ENCODE measurements at regions not wholly inside any gene's neighbourhood (a gene's known extent, or its start where the extent isn't known, plus 50 kb on each side); places are given as distances from the start of the nearest gene placed in this dataset.

DNA sequence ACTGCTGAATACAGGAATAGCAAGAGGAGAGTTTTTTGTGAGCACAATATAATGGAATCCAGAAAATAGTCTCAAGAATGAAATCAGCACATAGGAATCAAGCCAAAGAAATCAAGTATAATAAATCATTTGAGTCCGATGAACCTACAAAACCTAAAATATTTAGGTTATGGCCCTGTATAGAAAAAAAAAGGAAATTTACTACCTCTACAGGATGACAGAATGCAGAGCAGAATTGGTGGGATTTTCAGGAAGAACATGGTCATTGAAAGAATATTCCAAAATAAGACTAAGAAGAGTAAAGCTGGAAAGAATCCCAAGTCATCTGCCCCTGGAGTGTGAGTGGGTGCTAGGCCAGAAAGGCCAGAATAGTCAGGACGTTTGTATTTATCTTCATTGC is 1041.2 kb upstream of the CDH2 start:
- no peak for DNase-seq (ENCODE audit: low spot score)

DNA sequence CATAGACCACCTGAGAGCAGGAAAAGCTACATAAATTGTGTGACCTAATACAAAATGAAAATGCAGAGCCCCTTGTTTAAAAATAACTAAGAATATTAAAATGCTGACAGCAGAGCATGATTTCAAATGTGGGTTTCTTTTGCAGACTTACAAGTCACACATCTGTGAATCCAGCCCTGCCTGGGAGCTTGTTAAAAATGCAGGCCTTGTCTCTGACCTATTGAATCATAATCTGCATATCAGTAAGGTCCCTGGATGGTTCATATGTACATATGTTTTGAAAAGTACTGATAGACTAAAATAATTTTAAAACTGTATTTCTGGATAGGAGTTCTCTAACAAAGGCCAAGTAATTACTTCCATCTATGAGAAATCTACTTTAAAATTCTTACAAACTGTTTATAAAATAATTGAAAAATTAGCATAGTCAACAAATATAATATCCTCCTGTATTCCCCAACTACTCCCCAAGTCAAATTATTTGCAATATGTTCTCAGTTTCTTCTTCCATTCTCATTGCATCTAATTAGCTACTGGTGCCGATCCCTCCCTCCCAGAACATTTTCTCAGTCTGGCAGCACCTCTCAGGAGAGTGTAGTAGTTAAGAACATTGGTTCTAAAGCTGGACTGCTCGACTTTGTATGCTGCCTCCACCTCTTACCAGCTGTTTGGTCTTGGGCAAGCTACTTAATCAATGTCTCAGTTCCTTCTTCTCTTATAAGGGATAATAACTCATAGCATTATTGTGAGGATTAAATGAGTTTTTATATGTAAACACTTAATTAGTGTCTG is 1040.4 kb upstream of the CDH2 start:
- no peak for DNase-seq (ENCODE audit: low spot score)

DNA sequence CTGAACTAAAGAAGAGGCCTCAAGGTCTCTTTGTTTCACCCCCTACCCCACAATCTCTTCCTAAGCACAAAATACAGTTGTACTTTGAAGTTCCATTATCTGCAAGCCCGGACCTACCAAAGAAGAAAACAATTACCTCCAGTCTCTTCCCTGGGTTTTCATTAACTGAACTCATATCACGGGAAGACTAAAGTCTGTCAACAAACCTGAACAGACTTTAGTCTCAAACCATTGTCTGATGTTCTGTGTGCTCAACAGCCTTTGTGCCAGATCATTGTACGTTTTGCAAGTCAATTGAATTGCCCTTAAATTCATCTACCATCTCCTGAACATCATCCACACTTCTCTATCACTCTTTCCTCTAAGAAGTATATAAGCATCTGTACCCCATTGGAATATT is 1021.9 kb upstream of the CDH2 start:
- no peak for DNase-seq (ENCODE audit: low spot score)

DNA sequence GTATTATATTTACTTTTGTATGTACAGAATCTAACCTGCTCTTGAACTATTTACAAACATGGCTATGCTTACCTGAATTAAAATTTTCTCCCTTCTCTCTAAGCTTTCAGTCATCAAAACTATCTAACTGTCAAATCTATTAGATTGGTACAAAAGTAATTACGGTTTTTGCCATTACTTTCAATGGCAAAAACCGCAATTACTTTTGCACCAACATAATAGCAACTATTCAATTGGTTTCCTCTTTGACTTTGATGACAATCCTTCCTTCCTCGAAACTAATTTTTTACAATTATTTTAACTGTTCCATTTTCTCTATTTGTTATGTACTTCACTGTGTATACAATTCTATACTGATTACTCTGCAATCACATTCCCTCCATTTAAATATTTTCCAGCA is 1019.4 kb upstream of the CDH2 start:
- DNase-seq (ENCODE audit: low spot score) = no peak

GRCh38 chr18:29191263-29191662 is 1014.3 kb upstream of the CDH2 start:
- DNase-seq (ENCODE audit: low spot score) = no peak

- no peak for DNase-seq (ENCODE audit: low spot score)
Observed at GRCh38 chr18:29188760-29189159, 1011.8 kb upstream of the CDH2 start.

DNA sequence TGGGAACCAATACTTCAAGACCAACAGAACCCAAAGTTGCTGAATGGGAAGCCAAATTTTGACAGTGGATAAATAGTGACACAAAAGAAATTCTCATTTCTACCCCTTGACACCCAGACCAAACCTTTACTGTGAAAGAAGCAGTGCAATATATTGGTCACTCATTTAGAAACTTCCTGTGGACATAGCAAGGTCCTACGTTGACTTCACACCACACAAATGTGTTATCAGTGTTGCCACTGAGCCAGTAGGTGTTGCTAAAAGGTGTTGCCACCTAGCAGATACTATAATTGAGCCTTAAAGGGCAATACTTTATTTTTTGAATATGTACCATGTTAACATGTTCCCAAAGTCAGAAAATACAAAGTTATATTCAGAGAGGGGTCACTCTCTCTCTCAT is 1008.9 kb upstream of the CDH2 start:
- DNase-seq (ENCODE audit: low spot score) = no peak

- no peak for DNase-seq (ENCODE audit: low spot score)
Observed at GRCh38 chr18:29184654-29185053, 1007.7 kb upstream of the CDH2 start.

DNA sequence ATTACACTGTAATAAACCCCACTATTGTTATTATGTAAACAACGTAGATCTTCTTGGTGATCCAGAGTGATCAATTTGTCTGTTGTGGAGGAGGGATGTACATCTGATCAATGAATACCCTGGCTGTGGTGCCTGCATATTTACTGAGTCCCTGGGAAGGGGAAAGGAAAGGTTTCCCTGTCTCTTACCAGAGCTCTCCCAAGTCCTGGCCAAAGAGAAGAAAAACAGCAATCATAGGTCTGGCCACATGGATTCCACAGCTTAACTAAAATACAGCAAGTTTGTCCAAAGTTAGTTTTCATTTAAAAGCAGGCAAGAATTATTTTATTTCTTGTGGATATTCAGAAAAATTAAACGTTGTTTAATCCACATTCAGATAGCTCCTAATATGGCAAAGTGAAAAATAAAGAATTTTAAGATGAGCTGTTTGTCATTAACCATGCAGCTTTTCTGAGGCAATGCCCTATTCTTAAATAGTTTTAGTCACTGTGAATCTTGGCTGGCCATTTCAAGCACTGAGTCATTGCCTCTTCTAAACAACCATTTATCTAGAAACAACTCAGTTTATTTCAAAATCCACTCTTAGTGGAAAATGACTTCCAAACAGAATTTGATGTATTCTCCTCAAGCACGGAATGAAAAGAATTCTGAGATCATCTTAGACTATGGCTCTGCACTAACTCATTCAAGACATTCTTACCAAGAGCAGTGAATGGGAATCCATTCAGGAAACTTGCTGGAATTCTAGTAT is 1004.4 kb upstream of the CDH2 start:
- no peak for DNase-seq (ENCODE audit: low spot score)

GRCh38 chr18:29176681-29177080 is 999.8 kb upstream of the CDH2 start:
- no peak for DNase-seq (ENCODE audit: low spot score)

GRCh38 chr18:29174891-29175290 is 998.0 kb upstream of the CDH2 start:
- DNase-seq (ENCODE audit: low spot score) = no peak

DNA sequence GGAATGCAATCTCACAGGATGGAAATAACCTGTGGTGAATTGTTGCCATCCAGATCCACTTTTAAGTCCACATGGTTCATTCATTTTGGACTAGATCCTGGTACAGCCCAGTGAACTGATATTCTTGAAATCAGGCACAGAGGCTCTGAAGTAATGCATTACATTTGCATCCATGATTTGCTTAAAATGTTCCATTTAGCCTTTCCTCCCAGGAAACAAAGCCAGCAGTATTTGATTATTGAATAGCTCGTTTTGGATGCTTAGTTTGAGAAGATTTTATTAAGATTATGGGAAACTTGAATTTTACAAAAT is 995.8 kb upstream of the CDH2 start:
- DNase-seq (ENCODE audit: low spot score) = no peak

DNA sequence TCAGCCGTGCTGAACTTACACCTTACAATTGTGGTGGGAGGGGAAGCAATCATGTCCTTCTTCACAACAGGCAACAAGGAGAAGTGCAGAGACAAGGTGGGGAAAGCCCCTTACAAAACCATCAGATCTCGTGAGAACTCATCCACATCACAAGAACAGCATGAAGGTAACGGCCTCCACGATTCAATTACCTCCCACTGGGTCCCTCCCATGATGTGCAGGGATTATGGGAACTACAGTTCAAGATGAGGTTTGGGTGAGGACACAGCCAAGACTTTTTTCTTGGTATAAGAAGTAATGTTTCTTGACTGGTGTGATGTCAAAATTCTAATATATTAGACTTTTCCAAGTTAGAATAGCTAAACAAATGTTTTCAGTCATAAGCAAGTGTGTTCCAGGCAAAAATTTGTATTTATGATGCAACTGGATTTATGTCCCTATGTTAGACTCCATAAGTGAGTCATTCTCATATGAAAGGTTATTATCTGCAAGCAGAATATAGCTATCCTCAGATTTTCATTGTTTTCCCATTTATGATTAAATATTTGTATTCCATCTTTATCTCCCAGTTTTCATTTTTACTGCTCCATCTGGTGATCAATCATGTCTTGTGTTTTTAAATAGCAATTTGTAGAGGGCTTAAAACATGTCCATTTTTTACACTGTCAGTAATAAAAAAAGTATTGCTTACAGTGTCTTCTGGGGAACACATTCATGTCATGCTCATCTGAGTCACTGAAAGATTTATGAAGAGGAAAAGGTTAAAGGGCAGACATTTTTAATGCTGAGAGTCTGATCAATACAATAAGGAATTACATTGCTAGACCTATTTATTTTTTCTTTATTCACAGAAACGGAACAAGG is 995.2 kb upstream of the CDH2 start:
- DNase-seq (ENCODE audit: low spot score) = no peak

DNA sequence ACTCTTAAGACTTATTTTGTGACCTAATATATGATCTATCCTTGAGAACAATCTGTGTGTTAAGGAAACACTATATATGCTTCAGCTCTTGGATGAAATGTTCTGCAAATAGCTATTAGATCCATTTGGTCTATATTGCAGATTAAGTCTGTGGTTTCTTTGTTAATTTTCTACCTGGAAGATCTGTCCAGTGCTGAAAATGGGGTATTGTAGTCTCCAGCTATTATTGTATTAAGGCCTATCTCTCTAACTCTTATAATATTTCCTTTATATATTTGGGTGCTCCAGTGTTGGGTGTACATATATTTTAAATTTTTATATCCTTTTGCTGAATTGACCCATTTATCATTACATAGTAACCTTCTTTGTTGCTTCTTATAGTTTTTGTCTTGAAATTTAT is 992.7 kb upstream of the CDH2 start:
- DNase-seq (ENCODE audit: low spot score) = no peak

DNA sequence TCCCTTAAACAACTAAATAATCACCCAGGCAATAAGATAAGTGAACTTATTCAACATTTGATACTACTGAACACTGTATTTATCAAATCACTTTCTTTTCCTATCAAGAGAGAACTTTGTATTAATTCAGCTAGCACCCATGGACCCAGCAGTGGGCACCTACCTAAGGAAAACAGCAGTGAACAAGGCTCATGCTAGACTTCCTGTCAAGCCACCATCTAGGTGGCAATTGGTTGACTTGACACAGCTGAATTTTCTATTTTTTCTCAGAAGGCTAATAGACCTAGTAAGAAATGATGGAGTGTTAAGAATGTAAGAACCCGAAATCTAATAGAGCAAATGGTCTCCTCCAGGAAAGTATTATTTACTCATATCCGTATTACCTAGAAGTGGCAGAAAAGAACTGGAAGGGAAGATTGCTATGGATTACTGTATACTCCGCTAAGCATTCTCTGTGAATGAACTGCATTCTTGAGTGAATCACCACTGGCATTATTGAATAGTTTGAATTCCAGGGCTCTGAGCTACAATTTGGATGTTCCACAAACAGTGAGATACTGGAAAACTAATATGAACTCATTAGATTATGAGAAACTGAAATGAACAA is 988.2 kb upstream of the CDH2 start:
- DNase-seq (ENCODE audit: low spot score) = no peak

GRCh38 chr18:29164020-29164706 is 987.2 kb upstream of the CDH2 start:
- DNase-seq (ENCODE audit: low spot score) = no peak

DNA sequence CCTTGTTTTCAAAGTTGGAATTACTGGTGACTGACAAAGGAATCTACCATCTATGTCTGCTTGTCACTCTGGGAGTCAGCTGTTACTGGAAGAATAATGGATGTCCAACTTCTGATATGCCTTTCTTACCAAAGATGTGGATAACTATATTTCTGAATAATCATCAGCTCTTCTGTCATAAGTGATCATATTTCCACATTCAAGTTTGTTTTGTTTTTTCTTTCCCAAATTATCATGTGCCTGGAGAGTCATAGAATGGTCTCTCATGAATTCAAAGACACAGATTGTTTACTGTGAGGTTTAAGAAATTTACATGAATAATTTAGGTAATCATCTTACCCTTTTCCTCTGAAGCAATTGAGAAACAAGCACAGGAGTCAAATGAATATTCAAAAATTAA is 986.7 kb upstream of the CDH2 start:
- DNase-seq (ENCODE audit: low spot score) = no peak

DNA sequence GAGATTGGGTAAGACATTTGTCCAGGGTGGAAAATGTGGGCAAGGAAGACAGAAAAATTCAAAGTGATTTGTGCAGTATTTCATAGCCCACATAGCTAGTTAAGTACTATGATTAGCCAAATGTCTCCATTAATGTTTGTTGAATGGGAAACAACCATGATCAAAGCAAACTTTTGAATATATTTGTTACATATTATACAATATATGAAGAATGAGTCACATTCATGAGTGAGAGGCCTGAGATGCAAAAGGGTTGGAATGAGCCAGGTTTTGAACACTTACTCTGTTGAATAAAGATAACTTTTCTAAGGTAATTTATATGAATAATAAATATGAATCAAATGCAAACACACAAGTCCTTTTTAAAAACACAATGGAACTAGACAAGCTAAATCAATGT is 984.5 kb upstream of the CDH2 start:
- DNase-seq (ENCODE audit: low spot score) = no peak

DNA sequence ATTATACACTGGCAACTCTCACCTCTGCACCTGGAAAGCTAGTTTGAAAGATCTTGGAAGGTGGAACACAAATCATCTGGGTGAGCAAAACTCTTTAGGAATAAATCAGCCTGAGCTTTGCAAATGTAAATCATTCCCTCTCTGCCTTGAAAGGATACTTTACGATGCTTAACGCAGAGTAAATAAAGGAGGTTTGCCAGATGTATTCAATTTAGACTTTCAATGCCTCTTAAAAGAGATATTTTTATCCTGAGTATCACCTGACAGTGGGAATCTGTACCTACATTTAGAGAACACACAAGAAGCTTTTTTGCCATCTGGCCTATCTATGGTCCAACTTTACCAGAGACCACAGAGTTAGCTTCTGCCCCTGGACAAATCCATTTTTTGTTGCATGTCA is 983.2 kb upstream of the CDH2 start:
- DNase-seq (ENCODE audit: low spot score) = no peak

DNA sequence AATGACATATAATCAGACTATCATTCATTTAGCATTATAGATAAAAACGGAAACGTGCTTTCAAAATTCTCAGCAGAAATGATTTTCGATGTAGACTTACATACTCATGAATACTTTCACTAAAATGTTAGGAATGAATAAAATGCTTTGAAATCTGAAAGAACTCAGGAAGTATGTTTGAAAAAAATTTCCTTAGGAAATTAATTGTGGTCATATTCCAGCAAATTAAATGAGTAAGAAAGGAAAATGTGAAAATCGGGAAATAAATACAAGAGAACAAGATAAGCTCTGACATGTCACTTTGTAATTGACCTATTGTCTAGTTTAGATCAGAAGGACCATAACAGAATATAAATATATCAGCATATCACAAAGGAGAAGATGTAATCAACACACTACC is 981.0 kb upstream of the CDH2 start:
- DNase-seq (ENCODE audit: low spot score) = no peak

DNA sequence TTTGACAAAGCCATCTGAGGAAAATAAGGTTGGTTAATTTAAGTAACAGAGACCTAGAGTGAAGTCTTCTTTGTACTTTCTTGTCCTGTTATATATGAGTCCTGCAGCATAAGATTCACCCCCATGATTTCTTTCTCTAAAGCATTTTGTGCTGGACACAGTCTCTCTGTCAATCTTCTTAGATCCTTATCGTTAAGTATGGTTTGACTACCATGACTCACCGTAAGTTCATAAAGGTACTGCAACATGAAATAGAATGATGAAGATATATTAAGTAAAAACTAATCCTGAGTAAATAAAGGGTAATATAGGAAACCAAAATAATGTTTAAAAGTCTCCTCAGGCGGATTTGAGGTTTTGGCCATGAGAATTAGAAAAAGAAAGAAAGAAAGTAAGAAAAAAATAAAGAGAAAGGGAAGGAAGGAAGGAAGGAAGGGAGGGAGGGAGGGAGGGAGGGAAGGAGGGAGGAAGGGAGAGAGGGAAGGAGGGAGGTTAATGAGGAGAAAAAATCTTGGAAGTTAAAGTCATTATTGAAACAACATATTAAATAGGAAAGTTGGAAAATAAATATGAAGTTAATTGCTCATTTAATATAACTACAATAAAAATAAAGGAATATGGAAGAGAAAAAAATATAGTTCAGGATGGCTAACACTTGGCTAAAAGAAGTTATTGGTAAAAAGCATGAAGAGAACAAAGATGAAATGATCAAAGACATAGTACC is 980.3 kb upstream of the CDH2 start:
- no peak for DNase-seq (ENCODE audit: low spot score)
